ENCODE measurements at regions not wholly inside any gene's neighbourhood (a gene's known extent, or its start where the extent isn't known, plus 50 kb on each side); places are given as distances from the start of the nearest gene placed in this dataset.

DNA sequence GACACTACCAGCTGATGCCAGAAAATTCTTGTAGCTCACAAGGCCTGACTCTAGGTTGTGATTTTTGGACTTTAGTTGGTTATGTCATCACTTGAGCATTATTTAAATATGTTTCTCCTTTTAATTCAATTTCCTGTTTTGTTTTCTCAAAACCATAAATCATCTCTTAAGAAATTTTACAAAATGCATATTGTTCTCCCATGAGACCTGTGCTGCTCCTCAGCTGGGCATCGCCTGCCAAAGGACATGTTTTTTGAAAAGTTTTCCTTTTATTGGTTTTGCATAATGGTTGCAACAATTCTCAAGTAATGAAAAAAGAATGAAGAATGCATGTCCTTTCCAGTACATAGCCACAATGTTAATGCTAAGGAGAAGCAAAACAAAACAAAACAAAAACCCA lies 204.7 kb upstream of the LYPLAL1 start (continued):
- no peak for TF ChIP-seq TARDBP (IDR thresholded peaks at IDR 0.05; ENCODE audit: borderline replicate concordance)

GRCh38 chr1:218970397-218970990 lies 203.2 kb upstream of the LYPLAL1 start:
- in situ Hi-C loops (cut with MboI) = no loop called here
- Histone ChIP-seq H3K4me3 (no peak overlapping the region), H3K9me3 (replicated peaks; ENCODE audit: control insufficient read depth, insufficient read depth, low read length) (no peaks in the 10 kb centered on the region), H3K9ac (ENCODE audit: control insufficient read depth, insufficient read depth, low read length) (no peak overlapping the region), H2AFZ (ENCODE audit: control insufficient read depth, low read depth, low read length) (no peak overlapping the region), H3K4me2 (ENCODE audit: control insufficient read depth, insufficient read depth) (no peak overlapping the region), H3K27me3 (replicated peaks in 1 of 2; ENCODE audit: control insufficient read depth in 2 of 2, insufficient read depth in 2 of 2, low read length in 1 of 2) (no peaks in the 10 kb centered on the region; a peak in 1 of 4 replicates), H3K36me3 (ENCODE audit: control insufficient read depth in 2 of 2, insufficient read depth in 2 of 2, low read length in 1 of 2) (no peaks in the 10 kb centered on the region), H3K4me1 (ENCODE audit: control insufficient read depth, insufficient read depth, low read length) (no peaks in the 10 kb centered on the region), H3K27ac (ENCODE audit: control insufficient read depth, insufficient read depth) (no peak overlapping the region), H3K79me2 (ENCODE audit: control insufficient read depth, insufficient read depth, low read length) (no peaks in the 10 kb centered on the region), H4K20me1 (ENCODE audit: control insufficient read depth, insufficient read depth) (no peaks in the 10 kb centered on the region)
- no TSS peak for BruUV-seq (replicated peaks)
- intact Hi-C loops (cut with micrococcal nuclease; ENCODE audit: unreplicated experiment) = no loop called here
- 20% methylated on average over 6 of the region's 6 CpGs for WGBS (ENCODE audit: insufficient coverage, insufficient replicate concordance, low lambda C conversion rate, missing lambda C conversion rate)
- TF ChIP-seq CHD1 (IDR thresholded peaks at IDR 0.05; ENCODE audit: low read depth, low read length) = no peak
- TF ChIP-seq ATF2 (IDR thresholded peaks at IDR 0.05; ENCODE audit: low read length) = no peak
- CTCF ChIA-PET = no interaction called here
- no peak for ATAC-seq
- RAD21 ChIA-PET (ENCODE audit: unreplicated experiment) = no interaction called here
- SMC1A ChIA-PET (ENCODE audit: uncharacterized antibody, unreplicated experiment) = no interaction called here
- FAIRE-seq = no peak
- no peak for DNase-seq (ENCODE audit: low read depth, low spot score)
- POLR2A ChIA-PET = no interaction called here

- H3K9me3 ChIP-seq (replicated peaks; ENCODE audit: control insufficient read depth, insufficient read depth, low read length) = no peaks in the 10 kb centered on the region
- H3K4me3 ChIP-seq = no peak overlapping the region
- no peaks in the 10 kb centered on the region for H3K79me2 ChIP-seq (ENCODE audit: control insufficient read depth, insufficient read depth, low read length)
- ChIA-PET SMC1A (ENCODE audit: uncharacterized antibody, unreplicated experiment) (no interaction called here), RAD21 (ENCODE audit: unreplicated experiment) (no interaction called here), POLR2A (no interaction called here), CTCF (no interaction called here)
- ATAC-seq (no peak), DNase-seq (ENCODE audit: low read depth, low spot score) (no peak), FAIRE-seq (no peak)
- no peak overlapping the region for H3K9ac ChIP-seq (ENCODE audit: control insufficient read depth, insufficient read depth, low read length)
- no peak overlapping the region for H3K4me2 ChIP-seq (ENCODE audit: control insufficient read depth, insufficient read depth)
- H3K4me1 ChIP-seq (ENCODE audit: control insufficient read depth, insufficient read depth, low read length) = no peaks in the 10 kb centered on the region
- H4K20me1 ChIP-seq (ENCODE audit: control insufficient read depth, insufficient read depth) = no peaks in the 10 kb centered on the region
- H2AFZ ChIP-seq (ENCODE audit: control insufficient read depth, low read depth, low read length) = no peak overlapping the region
- BruUV-seq (replicated peaks) = no TSS peak
- TF ChIP-seq SMC3 (IDR thresholded peaks at IDR 0.05; ENCODE audit: borderline replicate concordance, low read length) (no peak), SIN3A (IDR thresholded peaks at IDR 0.05; ENCODE audit: low read depth, low read length) (no peak), RAD51 (IDR thresholded peaks at IDR 0.05) (no peak), MAX (IDR thresholded peaks at IDR 0.05; ENCODE audit: low read depth, low read length) (no peak)
- intact Hi-C loops (cut with micrococcal nuclease; ENCODE audit: unreplicated experiment) (no loop called here), in situ Hi-C loops (cut with MboI) (no loop called here)
- no peaks in the 10 kb centered on the region; a peak in 1 of 4 replicates for H3K27me3 ChIP-seq (replicated peaks in 1 of 2; ENCODE audit: control insufficient read depth in 2 of 2, insufficient read depth in 2 of 2, low read length in 1 of 2)
- no peaks in the 10 kb centered on the region for H3K36me3 ChIP-seq (ENCODE audit: control insufficient read depth in 2 of 2, insufficient read depth in 2 of 2, low read length in 1 of 2)
- 100% methylated on average over 1 of the region's 1 CpG for WGBS (ENCODE audit: insufficient coverage, insufficient replicate concordance, low lambda C conversion rate, missing lambda C conversion rate)
- H3K27ac ChIP-seq (ENCODE audit: control insufficient read depth, insufficient read depth) = no peak overlapping the region
Observed at GRCh38 chr1:218971156-218971555, 202.5 kb upstream of the LYPLAL1 start.

Measured in GM12878 (cell line).